Endothelial cell of umbilical vein (primary cell): ENCODE measurements at regions not wholly inside any gene's neighbourhood (a gene's known extent, or its start where the extent isn't known, plus 50 kb on each side); places are given as distances from the start of the nearest gene placed in this dataset.
A peak's percentile ranks its signal among the peaks of the same experiment; 100 is the strongest.

Experiments used
- BruUV-seq: library from RNA; stranded (reverse); fragments of 400-500 nt; replicated peaks from 2 replicates; lab custom pipeline; 2021; lab: Mats Ljungman, UMichigan
- CTCF ChIA-PET: fragments of 300-600, 350-600 bp; sonication (Branson Sonifier 250); formaldehyde crosslinking; loops from one replicate; lab custom pipeline; 2021; ENCODE audit warnings: antibody characterized with exemption, inconsistent platforms; lab: Charles Lee
- POLR2A ChIA-PET: fragments of 300-600, 350-600 bp; sonication (Branson Sonifier 250); formaldehyde crosslinking; loops from one replicate; lab custom pipeline; 2021; ENCODE audit warnings: antibody characterized with exemption, inconsistent platforms; lab: Charles Lee
- DNase-seq: peaks from one replicate; pipeline ENCODE4 v3.0.0-alpha.2; 2011; ENCODE audit warnings: low read depth, low spot score
- FAIRE-seq: peaks from 2 replicates; lab custom pipeline; 2011; peaks lifted over from hg19 to GRCh38; lab: Jason Lieb, UNC
- H2AFZ ChIP-seq: 2 replicates; pipeline ENCODE4 v1.6.0; 2012; ENCODE audit warnings: low read depth, low read length, control low read depth, inconsistent platforms
- H3K27ac ChIP-seq: 2 replicates; pipeline ENCODE4 v1.5.1; 2011; ENCODE audit warnings: low read depth, mild to moderate bottlenecking, control low read depth, low read length, moderate library complexity; ENCODE audit not compliant: insufficient read depth
- H3K27me3 ChIP-seq, 2 experiments: 2 replicates each; pipeline versions ENCODE4 v1.6.0 to v1.6.1; 2011; ENCODE audit warnings: low read length in 2 of 2, mixed read lengths in 1 of 2; ENCODE audit not compliant: control insufficient read depth in 2 of 2, insufficient read depth in 2 of 2
- H3K36me3 ChIP-seq, 2 experiments: 2 replicates in 1 of 2; 3 replicates in 1 of 2; pipeline ENCODE4 v1.5.1; 2011; ENCODE audit warnings: low read length in 2 of 2, mild to moderate bottlenecking in 1 of 2, moderate library complexity in 1 of 2; ENCODE audit not compliant: control insufficient read depth in 2 of 2, insufficient read depth in 2 of 2; ENCODE audit errors: extremely low read depth in 1 of 2
- H3K4me1 ChIP-seq: 3 replicates; pipeline ENCODE4 v1.5.1; 2011; ENCODE audit warnings: mild to moderate bottlenecking, low read length; ENCODE audit not compliant: control insufficient read depth, insufficient read depth; ENCODE audit errors: extremely low read depth
- H3K4me2 ChIP-seq: 2 replicates; pipeline ENCODE4 v1.6.1; 2011; ENCODE audit warnings: low read length, control low read depth, mixed read lengths; ENCODE audit not compliant: insufficient read depth
- H3K4me3 ChIP-seq, 3 experiments: fragments of 200-600 bp in 1 of 3; sonication (generic), shearing (Covaris generic) in 1 of 3; replicated peaks in 1 of 3; 2 replicates each; pipeline ENCODE4 v1.5.1; 2011 to 2016; ENCODE audit warnings: control low read depth in 3 of 3, low read length in 3 of 3, mild to moderate bottlenecking in 2 of 3, inconsistent platforms in 1 of 3, low read depth in 1 of 3, moderate library complexity in 1 of 3; ENCODE audit not compliant: insufficient read depth in 1 of 3
- H3K79me2 ChIP-seq: 2 replicates; pipeline ENCODE4 v1.6.0; 2012; ENCODE audit warnings: low read length, inconsistent platforms; ENCODE audit not compliant: control insufficient read depth, insufficient read depth
- H3K9ac ChIP-seq: replicated peaks from 2 replicates; pipeline ENCODE3; 2011; ENCODE audit warnings: low read length, control low read depth; ENCODE audit not compliant: insufficient read depth; ENCODE audit errors: extremely low read depth
- H3K9me1 ChIP-seq: replicated peaks from 3 replicates; pipeline ENCODE4 v1.6.0; 2011; ENCODE audit warnings: mild to moderate bottlenecking, low read length; ENCODE audit not compliant: control insufficient read depth, insufficient read depth; ENCODE audit errors: extremely low read depth
- H3K9me3 ChIP-seq: replicated peaks from 2 replicates; pipeline ENCODE4 v1.5.1; 2012; ENCODE audit warnings: low read length, inconsistent platforms; ENCODE audit not compliant: control insufficient read depth, insufficient read depth
- H4K20me1 ChIP-seq: replicated peaks from 2 replicates; pipeline ENCODE3; 2011; ENCODE audit warnings: mild to moderate bottlenecking, low read length; ENCODE audit not compliant: control insufficient read depth, insufficient read depth; ENCODE audit errors: extremely low read depth
- EZH2 ChIP-seq: IDR thresholded peaks from 2 replicates; pipeline ENCODE4 v1.6.1; 2012; ENCODE audit warnings: borderline replicate concordance, low read depth, mild to moderate bottlenecking, moderate library complexity, low read length, inconsistent platforms; ENCODE audit not compliant: severe bottlenecking
- GATA2 ChIP-seq: IDR thresholded peaks from 2 replicates; pipeline ENCODE4 v1.7.0; 2011; ENCODE audit warnings: low read depth, mild to moderate bottlenecking, moderate library complexity, mixed read lengths, low read length; ENCODE audit not compliant: insufficient read length, insufficient read depth
- MYC ChIP-seq: IDR thresholded peaks from one replicate; pipeline ENCODE4 v1.6.1; 2011; ENCODE audit warnings: mild to moderate bottlenecking, low read depth, low read length
- dilution Hi-C: fragments of 300-500 bp; cut with MboI; formaldehyde crosslinking; loops from one replicate; pipeline ENCODE4 v1.15.0; 2019; ENCODE audit warnings: low sequenced_read_pairs; ENCODE audit not compliant: extremely low pct_ligation_motif_present
- intact Hi-C: fragments of 100-400 bp; cut with micrococcal nuclease; formaldehyde crosslinking; loops from one replicate; pipeline ENCODE4 v1.10.0; 2022
- TF ChIP-seq, protein P1 (sequence below), 2 donors: IDR thresholded peaks; 1 replicate in 1 of 2; 2 replicates in 1 of 2; pipeline ENCODE4 v1.5.1; 2011; ENCODE audit warnings: low read length in 2 of 2, mild to moderate bottlenecking in 2 of 2, moderate library complexity in 2 of 2, control low read depth in 1 of 2, inconsistent platforms in 1 of 2, low read depth in 1 of 2; ENCODE audit not compliant: insufficient read depth in 1 of 2; ENCODE audit errors: extremely low read depth in 1 of 2

DNA sequence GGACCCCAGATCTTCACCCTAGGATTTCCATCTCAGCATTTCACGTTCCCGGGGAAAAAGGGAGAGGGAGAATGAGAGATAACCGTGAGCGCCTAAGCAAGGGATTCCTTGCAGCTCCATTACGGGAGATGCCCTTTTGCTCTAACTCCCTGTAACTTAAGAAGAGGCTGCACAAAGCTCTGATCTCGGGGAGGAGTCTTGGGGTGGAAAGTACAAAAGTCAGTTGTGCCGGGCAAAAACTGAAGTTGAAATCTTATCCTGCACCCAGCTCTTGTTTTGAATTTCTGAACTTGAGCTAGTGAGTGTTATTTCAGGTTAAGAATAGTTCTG, 256.4 kb upstream of the SOX21 start:
- POLR2A ChIA-PET: no interaction called here
- BruUV-seq: no TSS peak
- H3K27me3 ChIP-seq: peaks cover 49 to 90% of the 10 kb centered on the region in 2 experiments

DNA sequence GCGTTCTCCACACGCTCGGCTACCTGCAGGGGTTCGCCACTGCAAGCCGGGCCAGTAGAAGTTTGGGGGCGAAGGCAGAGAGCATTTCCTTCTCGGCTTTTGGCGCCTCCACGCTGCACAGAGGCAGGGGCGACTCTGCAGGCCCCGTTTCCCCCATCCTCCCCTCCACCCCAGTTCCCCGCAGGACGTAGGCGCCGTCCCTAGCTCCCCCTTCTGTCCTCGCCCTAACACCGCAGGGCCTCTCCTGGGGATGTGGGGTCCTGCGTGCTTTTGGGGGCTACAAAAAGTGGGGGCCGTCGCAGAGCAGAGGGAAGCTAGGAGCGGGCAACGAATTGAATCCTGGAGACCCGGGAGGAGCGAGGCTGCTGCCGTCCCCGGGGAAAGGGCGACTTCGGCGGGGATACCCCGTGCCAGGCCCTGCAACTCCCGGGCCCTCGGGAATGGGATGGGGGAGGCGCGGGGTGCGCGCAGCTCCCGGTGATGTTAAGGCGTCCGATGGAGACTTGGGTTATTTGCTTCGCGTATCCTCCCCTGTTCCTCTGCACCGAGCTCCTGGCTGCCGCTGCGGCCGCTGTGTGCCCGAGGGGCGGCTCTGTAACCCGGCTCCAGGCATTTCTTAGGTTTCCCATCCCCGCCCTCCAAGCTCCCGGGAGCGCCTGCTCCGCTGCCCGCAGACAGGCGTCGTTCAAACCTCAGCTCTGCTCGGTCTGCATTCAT, 255.9 kb upstream of the SOX21 start:
- intact Hi-C loops (loop anchor here (5.0 kb wide), 1 partner anchor 256 kb away; the partner anchor contains the start of gene SOX21), dilution Hi-C loops (no loop called here)
- Histone ChIP-seq H3K9ac (no peak overlapping the region), H3K4me1 (peaks cover 6% of the 10 kb centered on the region), H2AFZ (peak overlapping the region; percentile 72), H3K79me2 (no peaks in the 10 kb centered on the region), H4K20me1 (no peaks in the 10 kb centered on the region), H3K27me3 (peaks cover 54 to 94% of the 10 kb centered on the region in 2 experiments), H3K4me3 (peak overlapping the region in 2 of 3 experiments; percentile 18 to 19), H3K4me2 (peak overlapping the region; percentile 32), H3K27ac (no peak overlapping the region), H3K9me3 (no peaks in the 10 kb centered on the region), H3K36me3 (no peaks in the 10 kb centered on the region), H3K9me1 (no peaks in the 10 kb centered on the region)
- no TSS peak for BruUV-seq
- CTCF ChIA-PET: interaction anchor here (0.7 to 4.8 kb wide), 10 partner anchors 10 to 533 kb away, joined by 3 to 26 read pairs (median 4); no protein-coding TSS in a partner anchor
- POLR2A ChIA-PET: no interaction called here
- TF ChIP-seq EZH2 (peak; percentile 91), MYC (no peak)
- TF ChIP-seq, protein P1, sequence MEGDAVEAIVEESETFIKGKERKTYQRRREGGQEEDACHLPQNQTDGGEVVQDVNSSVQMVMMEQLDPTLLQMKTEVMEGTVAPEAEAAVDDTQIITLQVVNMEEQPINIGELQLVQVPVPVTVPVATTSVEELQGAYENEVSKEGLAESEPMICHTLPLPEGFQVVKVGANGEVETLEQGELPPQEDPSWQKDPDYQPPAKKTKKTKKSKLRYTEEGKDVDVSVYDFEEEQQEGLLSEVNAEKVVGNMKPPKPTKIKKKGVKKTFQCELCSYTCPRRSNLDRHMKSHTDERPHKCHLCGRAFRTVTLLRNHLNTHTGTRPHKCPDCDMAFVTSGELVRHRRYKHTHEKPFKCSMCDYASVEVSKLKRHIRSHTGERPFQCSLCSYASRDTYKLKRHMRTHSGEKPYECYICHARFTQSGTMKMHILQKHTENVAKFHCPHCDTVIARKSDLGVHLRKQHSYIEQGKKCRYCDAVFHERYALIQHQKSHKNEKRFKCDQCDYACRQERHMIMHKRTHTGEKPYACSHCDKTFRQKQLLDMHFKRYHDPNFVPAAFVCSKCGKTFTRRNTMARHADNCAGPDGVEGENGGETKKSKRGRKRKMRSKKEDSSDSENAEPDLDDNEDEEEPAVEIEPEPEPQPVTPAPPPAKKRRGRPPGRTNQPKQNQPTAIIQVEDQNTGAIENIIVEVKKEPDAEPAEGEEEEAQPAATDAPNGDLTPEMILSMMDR (IDR thresholded peaks at IDR 0.05; ENCODE audit: extremely low read depth in 1 of 2, insufficient read depth in 1 of 2, low read depth in 1 of 2, low read length in 2 of 2): no peak
- DNase-seq (peak; percentile 6), FAIRE-seq (no peak)

More for the DNA sequence above, 256.4 kb upstream of the SOX21 start:
- no peak overlapping the region for H3K4me3 ChIP-seq
- FAIRE-seq (no peak), DNase-seq (no peak)
- H3K4me1 ChIP-seq: peaks cover 6% of the 10 kb centered on the region
- peak; percentile 81 for TF ChIP-seq EZH2
- no peak for TF ChIP-seq GATA2
- H3K79me2 ChIP-seq: no peaks in the 10 kb centered on the region
- dilution Hi-C loops (no loop called here), intact Hi-C loops (loop anchor here (5.0 kb wide), 1 partner anchor 256 kb away; the partner anchor contains the start of gene SOX21)
- no peak overlapping the region for H3K9ac ChIP-seq
- H3K9me3 ChIP-seq: no peaks in the 10 kb centered on the region
- CTCF ChIA-PET: interaction anchor here (0.7 to 4.8 kb wide), 11 partner anchors 9 to 436 kb away, joined by 3 to 26 read pairs (median 4); no protein-coding TSS in a partner anchor
- peak overlapping the region; percentile 72 for H2AFZ ChIP-seq
- H3K9me1 ChIP-seq: no peaks in the 10 kb centered on the region
- H3K4me2 ChIP-seq: peak overlapping the region; percentile 32
- H4K20me1 ChIP-seq: no peaks in the 10 kb centered on the region
- H3K36me3 ChIP-seq: no peaks in the 10 kb centered on the region
- no peak overlapping the region for H3K27ac ChIP-seq
